GM10266 (cell line): ENCODE measurements at regions not wholly inside any gene's neighbourhood (a gene's known extent, or its start where the extent isn't known, plus 50 kb on each side); places are given as distances from the start of the nearest gene placed in this dataset.
"Not testable (repeated sequence)": the region's sequence is repeated elsewhere in the genome, so short reads cannot be mapped to it uniquely, and the experiment has no call there.

Experiments used
- DNase-seq: peaks from one replicate; pipeline ENCODE4 v3.0.0; 2012; ENCODE audit errors: extremely low spot score
- CTCF ChIP-seq: IDR thresholded peaks from 2 replicates; pipeline ENCODE4 v1.5.1; 2012; ENCODE audit warnings: mild to moderate bottlenecking, low read depth; ENCODE audit not compliant: control insufficient read depth, insufficient read depth; ENCODE audit errors: missing control alignments

- DNase-seq = no peak
- no peak for TF ChIP-seq CTCF
These were observed 139.5 kb upstream of the AFDN start for GRCh38 chr6:167687116-167687725.

GRCh38 chr6:167688123-167688522, 138.6 kb upstream of the AFDN start:
- no peak for DNase-seq
- no peak for TF ChIP-seq CTCF

- DNase-seq = no peak
These were observed 137.4 kb upstream of the AFDN start for GRCh38 chr6:167689278-167689677.

GRCh38 chr6:167689751-167690150, 137.0 kb upstream of the AFDN start:
- no peak for DNase-seq
- no peak for TF ChIP-seq CTCF

More at GRCh38 chr6:167689278-167689677, 137.4 kb upstream of the AFDN start:
- no peak for TF ChIP-seq CTCF

- DNase-seq = not testable (repeated sequence)
These were observed 136.4 kb upstream of the AFDN start for GRCh38 chr6:167690167-167690922.

- TF ChIP-seq CTCF = no peak
- DNase-seq = no peak
These were observed 135.8 kb upstream of the AFDN start for GRCh38 chr6:167690931-167691330.

- TF ChIP-seq CTCF = no peak
- DNase-seq = no peak
These were observed 135.0 kb upstream of the AFDN start for GRCh38 chr6:167691533-167692312.

- not testable (repeated sequence) for DNase-seq
These were observed 133.2 kb upstream of the AFDN start for GRCh38 chr6:167693478-167693877.
